Body of pancreas (tissue), 4 donors: ENCODE measurements at regions not wholly inside any gene's neighbourhood (a gene's known extent, or its start where the extent isn't known, plus 50 kb on each side); places are given as distances from the start of the nearest gene placed in this dataset.

Experiments
- CTCF ChIP-seq, 7 experiments: fragments of 450-650 bp in 4 of 7; fragments of 200-600 bp in 3 of 7; sonication (generic) in 3 of 7; IDR thresholded peaks; one replicate each; pipeline ENCODE4 v1.5.1; 2016 to 2019; ENCODE audit warnings: antibody characterized with exemption in 7 of 7
- POLR2A ChIP-seq, 3 donors: fragments of 450-650 bp; IDR thresholded peaks; one replicate each; pipeline ENCODE4 v1.6.1; 2016; ENCODE audit warnings: antibody characterized with exemption in 3 of 3, mild to moderate bottlenecking in 2 of 3

GRCh38 chr17:70955441-70955840 lies 786.1 kb downstream of the KCNJ2 start:
- TF ChIP-seq CTCF (IDR thresholded peaks at IDR 0.05) (no peak), POLR2A (IDR thresholded peaks at IDR 0.05) (no peak)
